Keratinocyte (primary cell): ENCODE measurements at regions not wholly inside any gene's neighbourhood (a gene's known extent, or its start where the extent isn't known, plus 50 kb on each side); places are given as distances from the start of the nearest gene placed in this dataset.
A peak's percentile ranks its signal among the peaks of the same experiment; 100 is the strongest.

Experiments
- EZH2 ChIP-seq: IDR thresholded peaks from one replicate; pipeline ENCODE4 v1.6.1; 2012; ENCODE audit warnings: inconsistent platforms, mild to moderate bottlenecking, low read length, moderate library complexity
- TF ChIP-seq, protein P1 (sequence below), 3 experiments: IDR thresholded peaks in 1 of 3; conservative IDR thresholded peaks in 1 of 3; optimal IDR thresholded peaks in 1 of 3; 2 replicates in 2 of 3; 3 replicates in 1 of 3; pipeline versions ENCODE3 to v1.5.1; 2011; ENCODE audit warnings: low read length in 3 of 3, mild to moderate bottlenecking in 3 of 3, moderate library complexity in 2 of 3, control low read depth in 1 of 3, inconsistent platforms in 1 of 3; ENCODE audit not compliant: insufficient read depth in 2 of 3; ENCODE audit errors: extremely low read depth in 1 of 3

DNA sequence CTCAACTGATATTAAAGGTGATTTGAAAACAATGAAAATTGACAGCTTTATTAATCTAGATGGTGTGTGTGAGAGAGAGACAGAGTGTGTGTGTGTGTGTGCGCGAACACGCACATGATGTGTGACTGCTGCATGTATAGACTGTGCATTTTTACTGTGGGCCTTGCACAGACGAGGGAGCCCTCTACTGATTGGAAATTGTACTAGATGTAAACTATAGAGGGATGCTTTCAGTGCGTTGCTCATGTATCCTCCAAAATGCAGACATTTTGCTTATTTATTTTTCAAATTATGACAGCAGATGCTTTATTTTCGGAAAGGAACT lies 168.4 kb upstream of the GK2 start:
- TF ChIP-seq, protein P1, sequence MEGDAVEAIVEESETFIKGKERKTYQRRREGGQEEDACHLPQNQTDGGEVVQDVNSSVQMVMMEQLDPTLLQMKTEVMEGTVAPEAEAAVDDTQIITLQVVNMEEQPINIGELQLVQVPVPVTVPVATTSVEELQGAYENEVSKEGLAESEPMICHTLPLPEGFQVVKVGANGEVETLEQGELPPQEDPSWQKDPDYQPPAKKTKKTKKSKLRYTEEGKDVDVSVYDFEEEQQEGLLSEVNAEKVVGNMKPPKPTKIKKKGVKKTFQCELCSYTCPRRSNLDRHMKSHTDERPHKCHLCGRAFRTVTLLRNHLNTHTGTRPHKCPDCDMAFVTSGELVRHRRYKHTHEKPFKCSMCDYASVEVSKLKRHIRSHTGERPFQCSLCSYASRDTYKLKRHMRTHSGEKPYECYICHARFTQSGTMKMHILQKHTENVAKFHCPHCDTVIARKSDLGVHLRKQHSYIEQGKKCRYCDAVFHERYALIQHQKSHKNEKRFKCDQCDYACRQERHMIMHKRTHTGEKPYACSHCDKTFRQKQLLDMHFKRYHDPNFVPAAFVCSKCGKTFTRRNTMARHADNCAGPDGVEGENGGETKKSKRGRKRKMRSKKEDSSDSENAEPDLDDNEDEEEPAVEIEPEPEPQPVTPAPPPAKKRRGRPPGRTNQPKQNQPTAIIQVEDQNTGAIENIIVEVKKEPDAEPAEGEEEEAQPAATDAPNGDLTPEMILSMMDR (optimal IDR thresholded peaks at IDR 0.05 in 1 of 3, IDR thresholded peaks at IDR 0.05 in 1 of 3, conservative IDR thresholded peaks at IDR 0.05 in 1 of 3; ENCODE audit: extremely low read depth in 1 of 3, insufficient read depth in 2 of 3, low read length in 3 of 3) = peak; percentile 47 to 78 (median 69)
- no peak for TF ChIP-seq EZH2
